Astrocyte (in vitro differentiated cells and primary cell): ENCODE measurements at regions not wholly inside any gene's neighbourhood (a gene's known extent, or its start where the extent isn't known, plus 50 kb on each side); places are given as distances from the start of the nearest gene placed in this dataset.

ENCODE experiments used
- CTCF ChIP-seq: IDR thresholded peaks from 2 replicates; pipeline ENCODE4 v1.5.1; 2011; ENCODE audit warnings: low read depth, mild to moderate bottlenecking, inconsistent platforms, low read length, moderate library complexity; ENCODE audit not compliant: insufficient read depth
- EZH2 ChIP-seq: IDR thresholded peaks from 2 replicates; pipeline ENCODE4 v1.6.1; 2012; ENCODE audit warnings: mild to moderate bottlenecking, low read length, inconsistent platforms; ENCODE audit not compliant: insufficient read depth

- TF ChIP-seq CTCF = no peak
- no peak for TF ChIP-seq EZH2
Observed at GRCh38 chr4:54912155-54912554, 213.2 kb downstream of the KDR start.
